ENCODE measurements at regions not wholly inside any gene's neighbourhood (a gene's known extent, or its start where the extent isn't known, plus 50 kb on each side); places are given as distances from the start of the nearest gene placed in this dataset.

DNA sequence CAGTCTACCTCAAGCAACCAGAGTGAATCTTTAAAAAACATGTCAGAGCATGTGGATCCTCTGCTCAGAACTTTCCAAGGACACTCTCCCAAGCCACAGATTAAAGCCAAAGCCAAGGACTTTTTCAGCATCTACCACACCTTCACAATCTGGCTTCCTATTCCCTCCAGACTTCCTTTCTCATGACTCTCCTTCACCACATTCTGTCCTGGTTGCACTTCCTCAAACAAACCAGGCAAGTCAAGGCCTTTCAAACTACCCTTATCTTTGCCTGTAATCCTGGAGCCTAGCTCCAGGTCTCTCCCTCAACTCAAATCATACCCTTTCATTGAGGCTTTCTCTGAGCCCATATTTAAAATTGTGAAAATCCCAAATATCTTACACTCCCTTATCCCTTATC is 191.6 kb upstream of the GALNTL6 start:
- Histone ChIP-seq H3K9ac (ENCODE audit: insufficient read depth in 1 of 2, low read depth in 2 of 2, low read length in 2 of 2) (no peak overlapping the region), H3K4me1 (replicated peaks in 1 of 2; ENCODE audit: control insufficient read depth in 2 of 2, insufficient read depth in 2 of 2, low read length in 2 of 2) (no peaks in the 10 kb centered on the region), H3K9me3 (replicated peaks; ENCODE audit: control insufficient read depth, insufficient read depth, low read depth, low read length) (no peaks in the 10 kb centered on the region; the same call in 1 of the 2 replicates), H3K4me3 (no peak overlapping the region), H3K4me2 (ENCODE audit: insufficient read depth, low read length) (no peak overlapping the region), H3K27ac (ENCODE audit: extremely low read depth, low read depth, low read length) (no peak overlapping the region), H3K79me2 (ENCODE audit: control insufficient read depth, insufficient read depth, low read length) (no peaks in the 10 kb centered on the region), H3K36me3 (ENCODE audit: control insufficient read depth, insufficient read depth, low read length) (no peaks in the 10 kb centered on the region), H3K9me1 (ENCODE audit: control insufficient read depth, insufficient read depth, low read length) (no peaks in the 10 kb centered on the region), H2AFZ (ENCODE audit: low read depth, low read length) (no peak overlapping the region), H3K27me3 (ENCODE audit: control insufficient read depth in 2 of 2, insufficient read depth in 2 of 2, low read length in 2 of 2) (no peaks in the 10 kb centered on the region), H4K20me1 (replicated peaks; ENCODE audit: control insufficient read depth, insufficient read depth, low read length) (no peaks in the 10 kb centered on the region)
- ChIA-PET POLR2A (no interaction called here), CTCF (ENCODE audit: low intra/inter-chr PET ratio) (no interaction called here)
- intact Hi-C loops (cut with micrococcal nuclease): no loop called here
- ATAC-seq (no peak), FAIRE-seq (no peak), DNase-seq (ENCODE audit: extremely low read depth in 1 of 4, low spot score in 3 of 4) (no peak)
- in situ Hi-C loops (cut with MboI): no loop called here
- TF ChIP-seq PRMT5 (CRISPR knock-in tag; IDR thresholded peaks at IDR 0.05) (no peak), SPI1 (IDR thresholded peaks at IDR 0.05; ENCODE audit: borderline replicate concordance, low read depth, low read length) (peak; percentile 71)
- no TSS peak for BruUV-seq (replicated peaks)

DNA sequence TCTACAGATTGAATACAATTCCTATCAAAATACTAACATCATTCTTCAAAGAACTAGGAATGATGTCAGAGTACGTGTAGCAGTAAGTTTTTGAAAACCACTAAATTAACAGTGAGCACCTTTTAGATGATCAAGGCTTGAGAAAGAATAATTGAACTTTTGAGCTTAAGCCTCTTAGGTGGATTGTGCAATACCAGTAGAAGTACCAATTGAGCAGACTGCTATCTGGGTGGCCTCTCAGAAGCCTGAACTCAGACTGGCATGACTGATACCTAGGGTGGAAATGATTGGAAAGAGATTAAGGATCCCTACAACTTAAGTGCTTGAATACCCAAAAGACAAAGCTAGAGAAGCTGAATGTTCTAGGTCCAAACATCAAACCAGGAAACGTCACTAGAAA is 200.3 kb upstream of the GALNTL6 start:
- Histone ChIP-seq H2AFZ (ENCODE audit: low read depth, low read length) (no peak overlapping the region), H4K20me1 (replicated peaks; ENCODE audit: control insufficient read depth, insufficient read depth, low read length) (no peaks in the 10 kb centered on the region), H3K27ac (ENCODE audit: extremely low read depth, low read depth, low read length) (no peak overlapping the region), H3K4me3 (no peak overlapping the region), H3K4me1 (replicated peaks in 1 of 2; ENCODE audit: control insufficient read depth in 2 of 2, insufficient read depth in 2 of 2, low read length in 2 of 2) (no peaks in the 10 kb centered on the region), H3K9ac (ENCODE audit: insufficient read depth in 1 of 2, low read depth in 2 of 2, low read length in 2 of 2) (no peak overlapping the region), H3K9me1 (ENCODE audit: control insufficient read depth, insufficient read depth, low read length) (no peaks in the 10 kb centered on the region), H3K9me3 (replicated peaks; ENCODE audit: control insufficient read depth, insufficient read depth, low read depth, low read length) (no peaks in the 10 kb centered on the region), H3K36me3 (ENCODE audit: control insufficient read depth, insufficient read depth, low read length) (no peaks in the 10 kb centered on the region), H3K27me3 (ENCODE audit: control insufficient read depth in 2 of 2, insufficient read depth in 2 of 2, low read length in 2 of 2) (no peaks in the 10 kb centered on the region), H3K79me2 (ENCODE audit: control insufficient read depth, insufficient read depth, low read length) (no peaks in the 10 kb centered on the region), H3K4me2 (ENCODE audit: insufficient read depth, low read length) (no peak overlapping the region)
- ChIA-PET POLR2A (no interaction called here), CTCF (ENCODE audit: low intra/inter-chr PET ratio) (no interaction called here)
- BruUV-seq (replicated peaks): no TSS peak
- intact Hi-C loops (cut with micrococcal nuclease) (no loop called here), in situ Hi-C loops (cut with MboI) (no loop called here)
- 0% methylated on average over 2 of the region's 2 CpGs for WGBS (ENCODE audit: insufficient coverage, low coverage, missing lambda C conversion rate)
- no peak for TF ChIP-seq ARID1B (IDR thresholded peaks at IDR 0.05)
- TF ChIP-seq NFE2L1 (tag; IDR thresholded peaks at IDR 0.05; ENCODE audit: borderline replicate concordance, low read depth): no peak
- TF ChIP-seq HOXB6 (CRISPR knock-in tag; IDR thresholded peaks at IDR 0.05; ENCODE audit: borderline replicate concordance): no peak
- no peak for TF ChIP-seq CEBPG (CRISPR knock-in tag; IDR thresholded peaks at IDR 0.05)
- peak in 1 of 2 experiments; percentile 56; a peak in 2 of 4 replicates for TF ChIP-seq CEBPG (tag; conservative IDR thresholded peaks at IDR 0.05 in 1 of 2, IDR thresholded peaks at IDR 0.05 in 1 of 2)
- TF ChIP-seq THRAP3 (IDR thresholded peaks at IDR 0.05; ENCODE audit: borderline replicate concordance): no peak
- TF ChIP-seq, protein P1, sequence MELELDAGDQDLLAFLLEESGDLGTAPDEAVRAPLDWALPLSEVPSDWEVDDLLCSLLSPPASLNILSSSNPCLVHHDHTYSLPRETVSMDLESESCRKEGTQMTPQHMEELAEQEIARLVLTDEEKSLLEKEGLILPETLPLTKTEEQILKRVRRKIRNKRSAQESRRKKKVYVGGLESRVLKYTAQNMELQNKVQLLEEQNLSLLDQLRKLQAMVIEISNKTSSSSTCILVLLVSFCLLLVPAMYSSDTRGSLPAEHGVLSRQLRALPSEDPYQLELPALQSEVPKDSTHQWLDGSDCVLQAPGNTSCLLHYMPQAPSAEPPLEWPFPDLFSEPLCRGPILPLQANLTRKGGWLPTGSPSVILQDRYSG (tag; conservative IDR thresholded peaks at IDR 0.05; ENCODE audit: low read depth): no peak
- TF ChIP-seq, protein P2, sequence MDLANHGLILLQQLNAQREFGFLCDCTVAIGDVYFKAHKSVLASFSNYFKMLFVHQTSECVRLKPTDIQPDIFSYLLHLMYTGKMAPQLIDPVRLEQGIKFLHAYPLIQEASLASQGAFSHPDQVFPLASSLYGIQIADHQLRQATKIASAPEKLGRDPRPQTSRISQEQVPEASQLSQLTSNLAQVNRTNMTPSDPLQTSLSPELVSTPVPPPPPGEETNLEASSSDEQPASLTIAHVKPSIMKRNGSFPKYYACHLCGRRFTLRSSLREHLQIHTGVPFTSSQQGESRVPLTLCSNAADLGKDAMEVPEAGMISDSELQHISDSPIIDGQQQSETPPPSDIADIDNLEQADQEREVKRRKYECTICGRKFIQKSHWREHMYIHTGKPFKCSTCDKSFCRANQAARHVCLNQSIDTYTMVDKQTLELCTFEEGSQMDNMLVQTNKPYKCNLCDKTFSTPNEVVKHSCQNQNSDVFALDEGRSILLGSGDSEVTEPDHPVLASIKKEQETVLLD (IDR thresholded peaks at IDR 0.05): no peak
- TF ChIP-seq BRF1 (IDR thresholded peaks at IDR 0.05; ENCODE audit: borderline replicate concordance, extremely low read depth, insufficient read length): no peak
- no peak for TF ChIP-seq EP400 (IDR thresholded peaks at IDR 0.05)
- TF ChIP-seq CEBPB (tag; IDR thresholded peaks at IDR 0.05): peak; percentile 71
- TF ChIP-seq, protein P3, sequence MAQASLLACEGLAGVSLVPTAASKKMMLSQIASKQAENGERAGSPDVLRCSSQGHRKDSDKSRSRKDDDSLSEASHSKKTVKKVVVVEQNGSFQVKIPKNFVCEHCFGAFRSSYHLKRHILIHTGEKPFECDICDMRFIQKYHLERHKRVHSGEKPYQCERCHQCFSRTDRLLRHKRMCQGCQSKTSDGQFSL (CRISPR knock-in tag; IDR thresholded peaks at IDR 0.05): no peak
- TF ChIP-seq, protein P3 (tag; IDR thresholded peaks at IDR 0.05): no peak
- no peak for DNase-seq (ENCODE audit: extremely low read depth in 1 of 4, low spot score in 3 of 4)
- FAIRE-seq: no peak
- ATAC-seq: no peak

Data from K562 (cell line).